22Rv1 (cell line): ENCODE measurements at regions not wholly inside any gene's neighbourhood (a gene's known extent, or its start where the extent isn't known, plus 50 kb on each side); places are given as distances from the start of the nearest gene placed in this dataset.

Experiments used
- H3K27ac ChIP-seq: fragments of 450-650 bp; 2 replicates; pipeline ENCODE4 v1.5.1; 2017
- ZFX ChIP-seq: fragments of 450-650 bp; IDR thresholded peaks from 2 replicates; pipeline ENCODE4 v1.6.1; 2017; ENCODE audit warnings: antibody characterized with exemption, borderline replicate concordance
- TF ChIP-seq, protein P1 (sequence below): fragments of 450-650 bp; IDR thresholded peaks from 2 replicates; pipeline ENCODE4 v1.5.1; 2017; ENCODE audit warnings: mild to moderate bottlenecking

DNA sequence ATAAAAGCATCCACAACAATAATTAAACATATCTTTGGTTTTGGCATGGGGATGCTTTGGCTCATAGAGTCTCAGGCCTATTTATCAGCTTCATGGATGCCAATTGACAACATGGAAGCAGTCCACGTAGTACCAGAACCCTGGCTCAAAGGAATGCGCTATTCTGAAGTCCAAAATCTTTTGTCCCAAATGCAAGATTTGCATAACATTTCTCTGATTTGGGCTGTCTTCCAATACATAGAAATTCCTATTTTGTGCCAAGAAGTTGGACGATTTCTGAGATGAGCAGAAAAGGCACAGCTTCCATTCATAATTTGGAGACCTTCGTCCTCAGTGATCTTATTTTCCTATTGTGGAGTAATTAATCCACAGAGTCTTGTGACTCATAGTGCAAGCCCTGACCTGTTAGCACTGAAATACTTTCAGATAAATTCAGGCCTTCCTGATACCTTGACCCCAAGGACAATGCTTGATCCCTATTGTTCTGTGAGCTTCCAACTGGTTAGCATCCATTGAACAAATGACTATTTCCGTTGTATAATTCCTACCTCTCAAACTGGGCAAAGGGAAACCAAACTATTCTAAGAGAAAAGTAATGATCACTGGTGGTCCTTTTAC is 78.4 kb upstream of the CDH11 start:
- TF ChIP-seq, protein P1, sequence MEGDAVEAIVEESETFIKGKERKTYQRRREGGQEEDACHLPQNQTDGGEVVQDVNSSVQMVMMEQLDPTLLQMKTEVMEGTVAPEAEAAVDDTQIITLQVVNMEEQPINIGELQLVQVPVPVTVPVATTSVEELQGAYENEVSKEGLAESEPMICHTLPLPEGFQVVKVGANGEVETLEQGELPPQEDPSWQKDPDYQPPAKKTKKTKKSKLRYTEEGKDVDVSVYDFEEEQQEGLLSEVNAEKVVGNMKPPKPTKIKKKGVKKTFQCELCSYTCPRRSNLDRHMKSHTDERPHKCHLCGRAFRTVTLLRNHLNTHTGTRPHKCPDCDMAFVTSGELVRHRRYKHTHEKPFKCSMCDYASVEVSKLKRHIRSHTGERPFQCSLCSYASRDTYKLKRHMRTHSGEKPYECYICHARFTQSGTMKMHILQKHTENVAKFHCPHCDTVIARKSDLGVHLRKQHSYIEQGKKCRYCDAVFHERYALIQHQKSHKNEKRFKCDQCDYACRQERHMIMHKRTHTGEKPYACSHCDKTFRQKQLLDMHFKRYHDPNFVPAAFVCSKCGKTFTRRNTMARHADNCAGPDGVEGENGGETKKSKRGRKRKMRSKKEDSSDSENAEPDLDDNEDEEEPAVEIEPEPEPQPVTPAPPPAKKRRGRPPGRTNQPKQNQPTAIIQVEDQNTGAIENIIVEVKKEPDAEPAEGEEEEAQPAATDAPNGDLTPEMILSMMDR: no peak
- TF ChIP-seq ZFX: no peak

DNA sequence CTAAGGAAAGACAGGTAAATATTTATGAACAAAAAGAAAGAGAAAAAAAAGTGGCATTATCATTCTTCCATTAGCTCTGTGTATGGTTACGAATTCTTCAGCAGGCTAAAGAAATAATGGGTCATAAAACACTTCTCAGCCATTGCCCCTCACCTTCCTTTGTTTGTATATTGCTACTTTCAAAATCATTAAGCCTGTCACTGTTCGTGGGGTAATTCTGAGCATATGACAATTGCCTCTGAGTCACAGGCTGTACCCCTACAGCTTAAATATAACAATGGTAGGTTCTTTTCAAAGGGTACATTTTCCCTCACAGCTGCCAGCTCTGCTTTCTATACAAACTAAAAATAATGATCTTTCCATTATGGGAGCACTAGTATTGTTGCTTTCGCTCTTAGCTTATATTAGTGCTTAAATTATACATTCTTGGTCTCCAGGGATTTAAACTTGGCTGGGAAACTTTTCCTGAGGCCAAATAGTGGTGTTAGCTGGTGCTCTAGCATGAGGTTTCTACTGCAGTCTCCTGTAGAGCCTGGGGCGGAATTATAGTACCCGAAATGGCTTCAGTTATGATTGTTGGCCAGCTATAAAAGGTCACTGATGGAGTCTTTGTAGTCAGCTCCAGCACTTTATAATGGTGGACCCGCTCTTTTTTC is 74.7 kb upstream of the CDH11 start:
- no peak overlapping the region for H3K27ac ChIP-seq
- no peak for TF ChIP-seq ZFX
- TF ChIP-seq, protein P1: no peak

More for the DNA sequence above, 78.4 kb upstream of the CDH11 start:
- H3K27ac ChIP-seq: no peak overlapping the region

GRCh38 chr16:65195998-65196397 is 74.1 kb upstream of the CDH11 start:
- no peak for TF ChIP-seq ZFX
- TF ChIP-seq, protein P1: no peak
- H3K27ac ChIP-seq: no peak overlapping the region

DNA sequence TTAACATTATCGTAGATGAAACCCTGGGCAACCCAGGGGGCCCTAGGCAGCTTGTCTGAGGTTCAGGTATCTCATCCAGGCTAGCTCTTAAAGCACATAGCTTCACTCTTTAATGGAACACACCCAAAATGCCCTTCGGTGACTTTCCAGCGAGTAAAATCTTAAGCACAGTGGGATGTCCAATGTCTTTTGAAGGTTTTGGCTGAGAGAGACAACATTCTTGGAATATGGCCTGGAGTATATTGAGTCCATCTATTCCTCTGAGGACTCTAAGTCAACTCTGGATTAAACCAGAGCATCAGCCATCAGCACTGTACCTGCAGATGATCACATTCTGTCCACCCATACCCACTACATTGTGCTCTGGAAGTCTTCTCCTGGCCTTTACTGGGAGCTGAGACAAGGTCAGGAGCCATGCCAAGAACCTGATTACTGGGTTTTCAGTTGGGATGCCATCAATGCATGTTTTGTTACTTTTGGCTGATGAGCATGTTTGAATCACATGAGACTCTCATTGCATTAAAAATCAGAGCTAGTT is 63.4 kb upstream of the CDH11 start:
- TF ChIP-seq, protein P1: no peak
- no peak for TF ChIP-seq ZFX
- no peak overlapping the region for H3K27ac ChIP-seq

DNA sequence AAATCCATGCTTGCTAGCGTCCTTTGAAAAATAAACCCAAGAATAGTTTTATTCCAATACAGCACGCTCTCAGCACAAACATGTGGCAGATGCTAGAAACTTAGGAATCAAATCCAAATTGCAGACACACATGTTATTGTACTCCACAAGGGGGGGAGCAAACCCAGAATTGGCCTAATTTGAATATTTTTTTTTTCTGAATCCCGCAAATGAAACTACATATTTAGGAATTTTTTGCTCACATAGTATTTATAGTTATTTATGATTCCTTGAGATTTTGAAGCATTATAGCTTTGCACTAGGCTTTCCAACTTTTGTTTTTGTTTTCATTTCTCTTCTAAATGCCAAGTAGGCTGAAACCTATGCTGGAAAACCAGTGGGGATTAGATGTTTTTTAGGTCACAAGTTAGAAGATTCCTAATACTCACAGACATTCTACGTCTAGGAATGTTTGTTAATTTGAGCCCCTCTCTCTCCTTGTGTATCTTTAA is 59.3 kb upstream of the CDH11 start:
- H3K27ac ChIP-seq: no peak overlapping the region
- TF ChIP-seq ZFX: no peak
- TF ChIP-seq, protein P1: no peak

GRCh38 chr16:65178151-65178550 is 56.3 kb upstream of the CDH11 start:
- TF ChIP-seq, protein P1: no peak
- no peak for TF ChIP-seq ZFX
- no peak overlapping the region for H3K27ac ChIP-seq

DNA sequence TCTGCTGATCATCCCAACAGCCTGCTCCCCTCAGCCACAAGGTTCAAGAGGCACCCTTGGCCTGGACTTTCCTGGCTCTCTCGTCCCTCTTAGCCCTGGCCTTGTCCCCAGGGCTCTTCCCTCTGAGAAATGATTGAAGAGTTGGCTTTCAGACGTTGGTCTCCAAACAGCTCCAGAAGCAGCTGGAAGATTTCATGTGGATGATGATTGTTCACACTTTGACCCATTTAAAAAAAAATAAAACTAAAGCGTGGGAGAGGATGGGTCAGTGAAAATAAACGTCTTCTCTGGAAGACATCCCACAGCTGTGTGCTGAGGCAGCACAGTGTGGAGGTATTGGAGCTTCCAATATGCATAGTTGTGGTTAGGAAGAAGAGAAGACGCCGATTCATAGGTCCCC is 54.7 kb upstream of the CDH11 start:
- TF ChIP-seq ZFX: no peak
- TF ChIP-seq, protein P1: no peak
- H3K27ac ChIP-seq: no peak overlapping the region
